ENCODE measurements at regions not wholly inside any gene's neighbourhood (a gene's known extent, or its start where the extent isn't known, plus 50 kb on each side); places are given as distances from the start of the nearest gene placed in this dataset.

DNA sequence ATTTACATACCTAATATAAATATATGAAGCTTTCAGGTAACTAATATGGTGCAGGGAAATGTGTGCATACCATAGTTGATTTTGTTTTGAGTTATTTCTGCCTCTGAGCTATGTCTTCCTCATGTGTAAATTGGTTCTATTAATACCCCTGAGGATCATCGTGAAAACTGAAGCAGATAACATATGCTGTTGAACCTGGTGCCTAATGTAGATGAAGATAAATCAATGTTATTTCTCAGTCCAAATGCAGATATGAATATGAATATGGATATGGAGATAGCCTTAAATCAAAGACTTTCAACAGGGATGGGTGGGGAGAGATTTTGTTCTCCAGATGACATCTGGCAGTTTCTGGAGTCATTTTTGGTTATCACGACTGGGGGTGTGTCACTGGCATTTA lies 122.3 kb upstream of the ANKRD30A start:
- no peak for TF ChIP-seq POLR2AphosphoS5 (IDR thresholded peaks at IDR 0.05; ENCODE audit: low read depth, low read length)
- TF ChIP-seq TAF1 (IDR thresholded peaks at IDR 0.05; ENCODE audit: borderline replicate concordance, low read depth, low read length) = no peak
- TF ChIP-seq POLR2A (IDR thresholded peaks at IDR 0.05; ENCODE audit: low read depth, low read length) = no peak

Data from GM12892 (cell line).